Activated T-cell treated with anti-CD3 and anti-CD28 coated beads, Interleukin-2, amount 50 U/mL, for 4 hours (primary cell): ENCODE measurements at regions not wholly inside any gene's neighbourhood (a gene's known extent, or its start where the extent isn't known, plus 50 kb on each side); places are given as distances from the start of the nearest gene placed in this dataset.

Experiments
- ATAC-seq, 2 donors: fragments of 200-7000 bp; cut with Tn5 transposase; one replicate each; pipeline ENCODE4 v1.10.0; 2021
- DNase-seq: peaks from one replicate; pipeline ENCODE4 v3.0.0-alpha.2; 2020
- H3K27me3 Mint-ChIP-seq: one replicate; pipeline ENCODE4 v1.8.0; 2021; ENCODE audit warnings: low read depth, mixed read lengths
- H3K36me3 Mint-ChIP-seq: one replicate; pipeline ENCODE4 v1.8.0; 2022; ENCODE audit warnings: mixed read lengths; ENCODE audit not compliant: insufficient read depth
- H3K4me1 Mint-ChIP-seq: one replicate; pipeline ENCODE4 v1.8.0; 2021; ENCODE audit warnings: low read depth, mixed read lengths
- H3K4me3 Mint-ChIP-seq: one replicate; pipeline ENCODE4 v1.8.0; 2021; ENCODE audit warnings: mild to moderate bottlenecking, moderate library complexity, mixed read lengths
- H3K9me3 Mint-ChIP-seq: one replicate; pipeline ENCODE4 v1.8.0; 2021; ENCODE audit warnings: mixed read lengths

DNA sequence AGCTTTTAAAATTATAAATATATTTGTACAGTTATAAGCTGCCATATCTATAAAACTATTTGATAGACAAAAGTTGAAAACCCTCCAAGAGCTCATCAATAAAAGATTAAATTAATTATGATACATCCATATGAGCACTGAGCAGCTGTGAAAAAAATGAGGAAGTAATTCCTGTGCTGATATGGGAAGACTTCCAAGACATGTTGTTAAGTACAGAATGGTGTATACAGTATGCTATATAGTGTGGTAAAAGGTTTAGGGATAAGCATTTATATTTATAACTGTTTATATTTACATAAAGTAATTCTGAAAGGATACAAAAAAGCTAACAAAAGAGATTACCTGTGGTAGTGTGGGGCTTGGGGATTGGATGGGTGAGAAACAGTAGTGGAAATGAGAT, 92.8 kb upstream of the BMP2K start:
- Mint-ChIP-seq H3K9me3 (no peaks in the 10 kb centered on the region), H3K4me3 (no peak overlapping the region), H3K36me3 (no peaks in the 10 kb centered on the region), H3K4me1 (no peaks in the 10 kb centered on the region), H3K27me3 (no peaks in the 10 kb centered on the region)
- ATAC-seq = no peak
- no peak for DNase-seq

DNA sequence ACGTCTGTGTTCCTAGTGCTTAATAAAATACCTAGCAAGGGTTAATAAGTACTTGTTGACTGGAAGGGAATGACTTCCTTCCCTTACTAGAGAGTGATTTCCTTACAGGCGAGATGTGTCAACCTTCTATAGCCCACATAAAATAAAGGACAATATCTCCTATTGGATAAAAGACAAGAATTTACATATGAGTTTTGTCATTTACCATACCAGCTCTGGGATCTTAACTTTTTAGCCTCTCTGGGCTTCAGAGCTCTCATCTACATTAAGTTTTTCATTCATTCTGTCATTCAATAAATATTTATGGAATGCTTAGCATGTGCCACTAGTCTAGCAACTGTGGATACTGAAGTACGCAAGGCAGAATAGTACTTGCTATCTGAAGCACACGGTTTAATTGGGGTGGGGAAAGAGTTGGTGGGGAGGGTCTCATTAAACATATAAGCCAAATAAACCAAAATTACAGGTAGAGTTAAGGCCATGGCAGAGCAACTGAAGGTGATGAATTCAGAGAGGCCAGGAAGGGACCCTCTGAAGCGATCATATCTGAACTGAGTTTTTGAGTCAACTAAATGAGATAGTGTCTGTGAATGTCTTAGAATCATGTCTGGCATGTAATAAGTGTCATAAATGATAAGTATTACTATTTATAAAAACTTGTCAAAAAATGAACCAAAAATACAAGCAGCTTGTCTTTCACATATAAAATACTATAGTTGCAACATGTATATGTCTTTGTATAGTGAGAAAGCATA, 91.6 kb upstream of the BMP2K start:
- no peak overlapping the region for H3K4me3 Mint-ChIP-seq
- no peaks in the 10 kb centered on the region for H3K27me3 Mint-ChIP-seq

GRCh38 chr4:78687818-78688217, 88.3 kb upstream of the BMP2K start:
- ATAC-seq = no peak
- no peaks in the 10 kb centered on the region for H3K9me3 Mint-ChIP-seq

More for the DNA sequence above, 91.6 kb upstream of the BMP2K start:
- ATAC-seq = no peak
- Mint-ChIP-seq H3K9me3 (no peaks in the 10 kb centered on the region), H3K36me3 (no peaks in the 10 kb centered on the region), H3K4me1 (no peaks in the 10 kb centered on the region)
- DNase-seq = no peak

GRCh38 chr4:78688366-78688765, 87.8 kb upstream of the BMP2K start:
- Mint-ChIP-seq H3K4me3 (no peak overlapping the region), H3K9me3 (no peaks in the 10 kb centered on the region), H3K4me1 (peaks cover 4% of the 10 kb centered on the region), H3K27me3 (no peaks in the 10 kb centered on the region), H3K36me3 (no peaks in the 10 kb centered on the region)
- ATAC-seq (no peak), DNase-seq (no peak)

More at GRCh38 chr4:78687818-78688217, 88.3 kb upstream of the BMP2K start:
- H3K4me1 Mint-ChIP-seq = peaks cover 4% of the 10 kb centered on the region
- no peaks in the 10 kb centered on the region for H3K36me3 Mint-ChIP-seq
- no peaks in the 10 kb centered on the region for H3K27me3 Mint-ChIP-seq
- DNase-seq = no peak
- H3K4me3 Mint-ChIP-seq = no peak overlapping the region

DNA sequence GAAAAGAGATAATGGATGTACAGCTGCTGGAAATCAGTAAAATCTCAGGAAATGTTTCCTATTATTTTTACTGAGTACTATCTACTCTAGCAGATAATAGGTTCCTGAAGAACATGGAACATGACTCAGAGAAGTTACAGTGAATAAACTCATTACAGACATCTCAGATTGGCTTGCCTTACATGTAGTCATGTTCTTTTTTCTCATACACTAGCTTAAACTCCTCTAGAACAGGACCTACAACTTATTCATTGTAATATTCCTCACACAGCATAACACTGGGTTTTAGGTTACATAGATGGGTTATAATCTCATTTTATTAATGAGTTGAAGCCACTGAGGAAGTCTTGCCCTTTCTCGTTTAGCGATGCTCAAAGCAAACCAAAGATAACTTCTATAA, 86.9 kb upstream of the BMP2K start:
- no peaks in the 10 kb centered on the region for H3K9me3 Mint-ChIP-seq
- no peaks in the 10 kb centered on the region for H3K36me3 Mint-ChIP-seq
- H3K4me3 Mint-ChIP-seq = no peak overlapping the region
- H3K27me3 Mint-ChIP-seq = no peaks in the 10 kb centered on the region
- peaks cover 4% of the 10 kb centered on the region for H3K4me1 Mint-ChIP-seq
- DNase-seq = no peak
- no peak for ATAC-seq

DNA sequence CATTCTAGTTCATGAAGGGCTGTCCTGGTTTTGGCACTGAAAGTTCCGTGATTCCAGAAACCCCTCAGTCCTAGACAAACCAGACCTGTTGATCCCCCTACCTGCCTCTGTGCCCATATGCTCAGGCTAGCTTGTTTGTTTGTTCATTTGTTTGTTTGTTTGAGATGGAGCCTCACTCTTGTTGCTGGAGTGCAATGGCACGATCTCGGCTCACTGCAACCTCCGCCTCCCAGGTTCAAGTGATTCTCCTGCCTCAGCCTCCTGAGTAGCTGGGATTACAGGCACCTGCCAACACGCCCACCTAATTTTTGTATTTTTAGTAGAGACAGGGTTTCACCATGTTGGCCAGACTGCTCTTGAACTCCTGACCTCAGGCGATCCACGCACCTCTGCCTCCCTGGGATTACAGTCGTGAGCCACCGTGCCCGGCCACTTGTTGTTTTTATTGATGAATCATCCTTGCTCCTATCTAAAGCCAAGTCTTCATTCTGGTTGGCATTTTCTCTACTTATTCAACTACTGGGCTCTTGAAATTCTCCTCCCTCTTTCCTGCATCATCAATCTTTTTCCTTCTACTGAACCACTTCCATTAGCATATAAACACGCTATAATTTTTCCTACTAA, 86.3 kb upstream of the BMP2K start:
- ATAC-seq (no peak), DNase-seq (no peak)
- Mint-ChIP-seq H3K4me1 (peaks cover 4% of the 10 kb centered on the region), H3K36me3 (no peaks in the 10 kb centered on the region), H3K4me3 (no peak overlapping the region), H3K9me3 (no peaks in the 10 kb centered on the region), H3K27me3 (no peaks in the 10 kb centered on the region)

- Mint-ChIP-seq H3K4me1 (peaks cover 4% of the 10 kb centered on the region), H3K36me3 (no peaks in the 10 kb centered on the region), H3K27me3 (no peaks in the 10 kb centered on the region), H3K9me3 (no peaks in the 10 kb centered on the region), H3K4me3 (no peak overlapping the region)
- no peak for DNase-seq
- no peak for ATAC-seq
Observed at GRCh38 chr4:78691334-78691754, 84.8 kb upstream of the BMP2K start.

DNA sequence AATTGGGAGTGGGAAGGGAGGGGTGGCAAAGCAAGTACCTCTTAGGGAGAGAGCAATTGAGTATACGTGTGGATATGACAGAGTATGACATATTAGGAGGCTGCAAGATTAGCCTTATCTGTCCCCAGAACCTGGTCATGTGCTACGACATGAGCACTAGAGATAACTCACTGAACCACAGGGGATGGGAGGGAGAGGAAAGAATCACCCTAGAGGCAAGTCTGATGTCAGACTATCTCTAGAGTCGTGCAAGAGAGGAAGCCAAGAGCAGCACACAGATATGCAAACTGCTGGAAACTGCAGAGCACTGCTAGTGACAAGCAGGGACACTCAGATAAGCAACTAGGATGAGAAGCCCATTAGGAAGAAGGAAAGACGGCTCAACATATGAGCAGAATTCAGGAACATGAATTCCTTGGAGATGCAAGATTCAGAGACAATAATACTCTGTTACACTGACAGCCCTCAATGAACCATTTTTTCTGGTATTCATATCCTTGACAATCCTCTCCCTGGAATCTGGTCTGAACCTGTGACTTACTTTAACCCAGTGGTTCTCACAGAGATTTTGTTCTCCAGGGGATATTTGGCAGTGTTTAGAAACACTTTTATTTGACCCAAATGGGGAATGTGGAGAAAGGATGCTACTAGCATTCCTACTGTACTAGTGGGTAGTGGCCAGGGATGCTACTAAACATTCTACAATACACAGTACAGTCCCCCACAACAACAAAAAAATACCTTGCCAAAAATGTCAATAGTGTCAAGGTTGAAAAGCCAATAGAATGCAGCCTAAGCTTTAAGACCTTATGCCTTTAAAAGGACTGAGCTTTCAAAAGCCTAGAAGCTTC, 84.0 kb upstream of the BMP2K start:
- Mint-ChIP-seq H3K36me3 (no peaks in the 10 kb centered on the region), H3K27me3 (no peaks in the 10 kb centered on the region), H3K4me3 (no peak overlapping the region), H3K4me1 (peaks cover 4% of the 10 kb centered on the region), H3K9me3 (no peaks in the 10 kb centered on the region)
- peak; percentile 18 to 27 for ATAC-seq
- no peak for DNase-seq

- Mint-ChIP-seq H3K4me1 (peaks cover 4% of the 10 kb centered on the region), H3K9me3 (no peaks in the 10 kb centered on the region), H3K36me3 (no peaks in the 10 kb centered on the region), H3K4me3 (no peak overlapping the region), H3K27me3 (no peaks in the 10 kb centered on the region)
- DNase-seq = no peak
- no peak for ATAC-seq
Observed at GRCh38 chr4:78692822-78693170, 83.4 kb upstream of the BMP2K start.

- Mint-ChIP-seq H3K9me3 (no peaks in the 10 kb centered on the region), H3K4me3 (no peak overlapping the region), H3K27me3 (no peaks in the 10 kb centered on the region), H3K4me1 (peaks cover 4% of the 10 kb centered on the region), H3K36me3 (no peaks in the 10 kb centered on the region)
- DNase-seq = no peak
- ATAC-seq = no peak
Observed at GRCh38 chr4:78693777-78694456, 82.2 kb upstream of the BMP2K start.

- H3K9me3 Mint-ChIP-seq = no peaks in the 10 kb centered on the region
- ATAC-seq (no peak), DNase-seq (no peak)
- no peaks in the 10 kb centered on the region for H3K27me3 Mint-ChIP-seq
- peaks cover 4% of the 10 kb centered on the region for H3K4me1 Mint-ChIP-seq
- H3K36me3 Mint-ChIP-seq = no peaks in the 10 kb centered on the region
- no peak overlapping the region for H3K4me3 Mint-ChIP-seq
Observed at GRCh38 chr4:78694457-78694787, 81.7 kb upstream of the BMP2K start.

- no peak for ATAC-seq
- no peak for DNase-seq
- H3K4me1 Mint-ChIP-seq = peaks cover 4% of the 10 kb centered on the region
Observed at GRCh38 chr4:78695910-78696309, 80.2 kb upstream of the BMP2K start.

DNA sequence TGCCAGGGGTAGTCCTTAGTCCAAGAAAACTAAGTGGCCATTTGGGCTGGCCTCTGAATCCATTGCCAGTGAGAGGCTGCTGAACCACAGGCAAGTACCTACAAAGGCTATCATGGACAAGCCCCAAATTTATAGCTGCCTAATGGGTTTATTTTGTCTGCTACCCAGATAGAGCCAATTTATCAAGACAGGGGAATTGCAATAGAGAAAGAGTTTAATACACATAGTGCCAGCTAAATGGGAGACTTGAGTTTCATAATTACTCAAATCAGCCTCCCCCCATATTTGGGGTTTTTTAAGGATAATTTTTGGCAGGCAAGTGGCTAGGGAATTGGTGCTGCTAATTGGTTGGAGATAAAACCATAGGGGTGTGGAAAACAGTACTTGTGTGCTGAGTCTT, 73.1 kb upstream of the BMP2K start:
- peaks cover 16% of the 10 kb centered on the region for H3K9me3 Mint-ChIP-seq
- no peak overlapping the region for H3K4me3 Mint-ChIP-seq
- H3K4me1 Mint-ChIP-seq = no peaks in the 10 kb centered on the region
- ATAC-seq (no peak), DNase-seq (no peak)
- H3K36me3 Mint-ChIP-seq = no peaks in the 10 kb centered on the region
- no peaks in the 10 kb centered on the region for H3K27me3 Mint-ChIP-seq

More at GRCh38 chr4:78695910-78696309, 80.2 kb upstream of the BMP2K start:
- H3K4me3 Mint-ChIP-seq = no peak overlapping the region
- H3K27me3 Mint-ChIP-seq = no peaks in the 10 kb centered on the region
- H3K36me3 Mint-ChIP-seq = no peaks in the 10 kb centered on the region
- no peaks in the 10 kb centered on the region for H3K9me3 Mint-ChIP-seq

DNA sequence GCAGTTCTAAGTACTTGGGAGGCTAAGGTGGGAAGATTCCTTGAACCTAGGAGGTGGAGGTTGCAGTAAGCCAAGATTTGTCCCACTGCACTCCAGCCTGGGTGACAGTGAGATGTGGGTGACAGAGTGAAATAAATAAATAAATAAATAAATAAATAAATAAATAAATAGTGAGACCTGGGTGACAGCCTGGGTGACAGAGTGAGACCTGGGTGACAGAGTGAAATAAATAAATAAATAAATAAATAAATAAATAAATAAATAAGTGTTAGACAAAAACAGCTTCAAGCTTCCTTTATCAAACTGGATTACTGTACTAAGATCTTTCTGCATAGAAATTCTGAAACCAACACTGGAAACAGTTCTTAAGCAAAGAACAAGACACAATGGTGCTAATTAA, 71.8 kb upstream of the BMP2K start:
- no peaks in the 10 kb centered on the region for H3K36me3 Mint-ChIP-seq
- peaks cover 16% of the 10 kb centered on the region for H3K9me3 Mint-ChIP-seq
- no peak for DNase-seq
- ATAC-seq = no peak
- H3K4me1 Mint-ChIP-seq = no peaks in the 10 kb centered on the region
- no peak overlapping the region for H3K4me3 Mint-ChIP-seq
- no peaks in the 10 kb centered on the region for H3K27me3 Mint-ChIP-seq
